GM13976 (cell line): ENCODE measurements at regions not wholly inside any gene's neighbourhood (a gene's known extent, or its start where the extent isn't known, plus 50 kb on each side); places are given as distances from the start of the nearest gene placed in this dataset.
"Not testable (repeated sequence)": the region's sequence is repeated elsewhere in the genome, so short reads cannot be mapped to it uniquely, and the experiment has no call there.

Experiments
- DNase-seq: peaks from one replicate; pipeline ENCODE4 v3.0.0; 2012; ENCODE audit warnings: low spot score
- in situ Hi-C: fragments of 300-500 bp; cut with MboI; formaldehyde crosslinking; loops from one replicate; pipeline ENCODE4 v1.12.0; 2022; ENCODE audit warnings: low sequenced_read_pairs, mixed read lengths, inconsistent platforms; ENCODE audit not compliant: unreplicated experiment
- TF ChIP-seq, protein P1 (sequence below): IDR thresholded peaks from 2 replicates; pipeline ENCODE4 v1.5.1; 2012; ENCODE audit warnings: borderline replicate concordance, mild to moderate bottlenecking; ENCODE audit not compliant: insufficient read depth; ENCODE audit errors: extremely low read depth, missing control alignments, control extremely low read depth

DNA sequence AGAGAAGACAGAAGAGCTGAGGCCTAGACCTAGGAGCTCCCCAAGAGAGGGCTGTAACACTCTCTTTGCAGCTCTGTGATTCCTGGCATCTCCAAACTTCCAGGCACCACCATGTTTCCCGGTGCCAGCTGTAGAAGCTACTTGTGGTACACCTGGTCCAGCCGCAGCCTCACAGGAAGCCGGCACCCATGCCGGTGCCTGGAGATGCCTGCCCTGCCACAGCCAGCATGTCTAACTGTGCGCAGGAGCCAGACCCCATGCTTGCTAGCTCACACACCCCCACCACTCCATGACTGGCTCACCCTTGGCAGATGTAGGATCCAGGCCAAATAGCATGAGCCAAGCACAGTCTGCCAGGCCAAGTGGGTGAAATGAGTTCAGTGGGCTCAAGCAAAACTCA lies 211.7 kb upstream of the GNAI1 start:
- DNase-seq, result no peak
- TF ChIP-seq, protein P1, sequence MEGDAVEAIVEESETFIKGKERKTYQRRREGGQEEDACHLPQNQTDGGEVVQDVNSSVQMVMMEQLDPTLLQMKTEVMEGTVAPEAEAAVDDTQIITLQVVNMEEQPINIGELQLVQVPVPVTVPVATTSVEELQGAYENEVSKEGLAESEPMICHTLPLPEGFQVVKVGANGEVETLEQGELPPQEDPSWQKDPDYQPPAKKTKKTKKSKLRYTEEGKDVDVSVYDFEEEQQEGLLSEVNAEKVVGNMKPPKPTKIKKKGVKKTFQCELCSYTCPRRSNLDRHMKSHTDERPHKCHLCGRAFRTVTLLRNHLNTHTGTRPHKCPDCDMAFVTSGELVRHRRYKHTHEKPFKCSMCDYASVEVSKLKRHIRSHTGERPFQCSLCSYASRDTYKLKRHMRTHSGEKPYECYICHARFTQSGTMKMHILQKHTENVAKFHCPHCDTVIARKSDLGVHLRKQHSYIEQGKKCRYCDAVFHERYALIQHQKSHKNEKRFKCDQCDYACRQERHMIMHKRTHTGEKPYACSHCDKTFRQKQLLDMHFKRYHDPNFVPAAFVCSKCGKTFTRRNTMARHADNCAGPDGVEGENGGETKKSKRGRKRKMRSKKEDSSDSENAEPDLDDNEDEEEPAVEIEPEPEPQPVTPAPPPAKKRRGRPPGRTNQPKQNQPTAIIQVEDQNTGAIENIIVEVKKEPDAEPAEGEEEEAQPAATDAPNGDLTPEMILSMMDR, result no peak
- in situ Hi-C loops, result no loop called here

DNA sequence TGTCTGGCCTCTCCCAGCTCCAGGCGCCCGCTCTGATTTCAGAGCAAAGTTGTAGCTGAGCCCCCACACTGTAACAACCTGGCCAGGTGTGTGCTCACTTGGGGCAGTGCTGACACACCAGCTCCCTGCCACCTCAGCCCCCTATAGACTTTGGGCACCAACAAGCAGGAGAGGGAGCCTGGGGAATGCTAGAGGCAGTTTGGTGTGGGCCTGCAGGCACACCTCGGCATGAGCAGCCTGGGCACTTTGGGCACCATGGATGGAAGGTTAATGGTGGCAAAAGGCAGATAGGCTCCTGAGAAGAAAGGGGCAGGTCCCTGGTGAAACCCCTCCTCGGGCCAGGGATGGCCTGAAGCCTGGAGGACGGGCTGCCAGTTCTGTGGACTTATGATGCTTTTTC lies 212.7 kb upstream of the GNAI1 start:
- TF ChIP-seq, protein P1, result no peak
- no peak for DNase-seq
- in situ Hi-C loops, result no loop called here

DNA sequence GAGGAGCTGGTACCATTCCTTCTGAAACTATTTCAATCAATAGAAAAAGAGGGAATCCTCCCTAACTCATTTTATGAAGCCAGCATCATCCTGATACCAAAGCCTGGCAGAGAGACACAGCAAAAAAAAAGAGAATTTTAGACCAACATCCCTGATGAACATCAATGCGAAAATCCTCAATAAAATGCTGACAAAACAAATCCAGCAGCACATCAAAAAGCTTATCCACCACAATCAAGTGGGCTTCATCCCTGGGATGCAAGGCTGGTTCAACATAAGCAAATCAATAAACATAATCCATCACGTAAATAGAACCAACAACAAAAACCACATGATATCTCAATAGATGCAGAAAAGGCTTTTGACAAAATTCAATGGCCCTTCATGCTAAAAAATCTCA lies 216.0 kb upstream of the GNAI1 start:
- in situ Hi-C loops, DNase-seq: not testable (repeated sequence)

DNA sequence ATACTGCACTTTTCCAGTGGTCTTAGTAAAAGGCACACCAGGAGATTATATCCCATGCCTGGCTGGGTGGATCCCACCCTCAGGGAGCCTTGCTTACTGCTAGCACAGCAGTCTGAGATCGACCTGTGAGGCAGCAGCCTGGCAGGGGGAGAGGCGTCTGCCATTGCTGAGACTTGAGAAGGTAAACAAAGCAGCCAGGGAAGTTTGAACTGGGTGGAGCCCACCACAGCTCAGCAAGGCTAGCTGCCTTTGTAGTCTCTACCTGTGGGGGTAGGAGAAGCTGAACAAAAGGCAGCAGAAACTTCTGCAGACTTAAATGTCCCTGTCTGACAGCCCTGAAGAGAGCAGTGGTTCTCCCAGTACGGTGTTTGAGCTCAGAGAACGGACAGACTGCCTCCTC lies 219.3 kb upstream of the GNAI1 start:
- DNase-seq, in situ Hi-C loops: not testable (repeated sequence)

DNA sequence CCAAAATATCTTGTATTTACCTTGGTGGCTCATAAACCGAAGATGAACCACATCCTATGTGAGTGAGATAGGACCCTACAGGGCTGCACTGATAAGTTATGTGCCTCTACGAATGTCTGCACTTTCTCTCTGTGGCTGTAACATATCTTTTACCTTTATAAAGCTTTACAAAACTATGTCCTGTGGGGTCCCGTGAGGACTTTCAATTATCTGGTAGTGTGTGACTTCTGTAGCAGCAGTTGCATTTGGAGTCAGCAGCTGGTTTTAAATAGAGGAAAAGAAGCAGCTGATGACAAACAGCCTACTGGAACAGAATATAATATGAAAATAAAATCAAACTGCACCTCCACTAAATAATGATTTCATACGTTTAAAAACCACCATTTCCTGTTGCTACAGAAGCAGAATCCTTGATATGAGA lies 222.4 kb upstream of the GNAI1 start:
- in situ Hi-C loops, result no loop called here
- no peak for DNase-seq
- TF ChIP-seq, protein P1, result no peak

DNA sequence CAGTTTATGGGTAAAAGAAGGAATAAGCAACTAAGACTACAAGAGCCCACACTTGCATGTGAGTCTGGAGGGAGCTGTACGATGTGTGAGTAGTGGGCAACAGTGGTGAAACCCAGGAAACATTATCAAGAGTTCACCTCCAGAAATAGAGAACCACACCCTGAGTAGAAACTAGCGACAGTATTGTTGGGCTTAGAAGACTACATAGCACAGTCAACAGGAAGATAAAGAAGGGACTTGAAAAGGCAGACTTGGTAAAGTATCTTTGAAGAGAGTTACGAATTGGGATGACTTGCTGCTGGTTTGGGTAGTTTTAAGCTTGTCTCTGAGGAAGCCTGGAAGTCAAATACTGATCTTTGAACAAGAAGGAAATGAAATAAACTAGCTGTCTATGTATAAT lies 223.2 kb upstream of the GNAI1 start:
- TF ChIP-seq, protein P1, result no peak
- in situ Hi-C loops, result no loop called here
- DNase-seq, result no peak

DNA sequence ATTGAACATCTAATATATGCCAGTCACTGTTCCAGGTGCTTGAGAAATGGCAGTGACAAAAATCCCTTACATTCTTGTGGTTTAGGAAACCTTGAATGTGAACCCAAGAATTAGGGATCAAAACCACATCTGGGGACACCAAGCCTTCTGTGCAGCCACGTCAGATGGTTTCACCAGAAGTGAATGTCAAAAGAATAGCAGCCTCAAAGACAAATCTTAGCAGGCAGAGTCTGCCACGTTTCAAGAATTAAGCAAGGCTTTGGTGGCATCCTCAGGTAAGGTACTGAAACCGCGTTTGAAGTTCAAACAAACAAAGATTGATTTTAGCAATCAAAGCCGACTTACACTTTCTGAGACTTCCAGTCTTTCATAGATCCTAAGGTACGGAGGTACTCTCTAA lies 225.5 kb upstream of the GNAI1 start:
- DNase-seq, result no peak
- TF ChIP-seq, protein P1, result no peak
- in situ Hi-C loops, result no loop called here

DNA sequence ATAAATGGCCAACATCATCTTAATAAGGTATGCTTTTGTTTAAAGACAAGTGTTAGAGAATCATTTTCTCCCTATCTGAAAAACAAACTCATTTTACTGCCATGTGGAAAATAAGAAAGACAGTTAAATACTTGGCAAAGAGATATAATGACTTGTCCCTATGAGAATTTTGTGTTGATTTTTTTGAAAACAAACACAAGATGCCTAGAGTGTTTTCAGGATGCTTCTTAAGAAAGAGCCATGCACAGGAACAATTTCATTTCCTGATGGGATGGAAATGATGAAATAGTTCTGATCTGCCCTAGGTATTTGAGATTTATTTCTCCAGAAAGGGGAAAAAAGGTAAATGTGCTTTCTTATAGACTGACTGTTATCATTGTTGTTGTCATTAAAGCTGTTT lies 237.5 kb upstream of the GNAI1 start:
- in situ Hi-C loops, result no loop called here
- DNase-seq, result no peak
- TF ChIP-seq, protein P1, result no peak
